GM21825 (cell line): ENCODE measurements at regions not wholly inside any gene's neighbourhood (a gene's known extent, or its start where the extent isn't known, plus 50 kb on each side); places are given as distances from the start of the nearest gene placed in this dataset.

ENCODE experiments used
- ATAC-seq: cut with Tn5 transposase; IDR thresholded peaks from one replicate; pipeline ENCODE4 v1.9.1; 2021; ENCODE audit warnings: mild to moderate bottlenecking, moderate library complexity; ENCODE audit not compliant: unreplicated experiment

DNA sequence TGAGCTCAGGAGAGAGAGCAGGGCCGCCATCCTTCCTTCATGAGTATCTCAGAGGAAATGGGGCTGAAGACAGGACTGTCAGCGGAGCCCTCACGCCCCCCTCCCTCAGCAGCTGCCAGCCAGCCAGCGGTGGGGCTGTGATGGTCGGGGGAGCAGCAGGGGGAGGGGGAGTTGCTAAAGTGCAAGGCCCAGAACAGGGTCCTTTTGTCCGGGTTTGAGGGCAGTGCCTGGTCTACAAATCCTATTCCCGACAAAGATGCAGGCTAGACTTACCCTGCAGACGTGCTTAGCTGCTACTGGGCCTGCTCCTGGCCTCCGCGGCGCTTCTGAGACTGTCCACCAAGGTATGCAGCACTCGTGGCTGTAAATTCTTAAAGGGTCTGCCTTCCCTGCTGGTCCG is 593.4 kb upstream of the CDH4 start:
- no peak for ATAC-seq

GRCh38 chr20:60659240-60659639 is 592.8 kb upstream of the CDH4 start:
- no peak for ATAC-seq

DNA sequence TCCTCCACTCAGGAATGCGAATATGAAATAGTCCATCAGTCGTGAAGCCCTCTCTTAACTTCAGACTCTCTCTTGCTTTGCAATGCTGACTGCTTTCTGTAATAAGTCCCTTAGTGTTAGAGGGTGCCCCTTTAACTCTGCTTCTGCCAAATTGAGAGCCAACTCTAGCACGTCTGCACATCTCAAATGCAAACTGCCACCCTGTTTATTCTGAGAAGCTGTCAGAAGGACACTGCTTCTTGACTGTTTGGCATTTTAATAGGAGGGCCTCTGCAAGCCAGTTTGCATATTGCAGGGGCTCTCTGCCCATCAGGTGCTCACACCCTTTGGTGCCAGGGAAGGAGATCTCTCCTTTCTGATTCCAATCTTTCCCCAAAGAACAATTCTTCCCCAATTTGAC is 589.8 kb upstream of the CDH4 start:
- ATAC-seq = no peak

DNA sequence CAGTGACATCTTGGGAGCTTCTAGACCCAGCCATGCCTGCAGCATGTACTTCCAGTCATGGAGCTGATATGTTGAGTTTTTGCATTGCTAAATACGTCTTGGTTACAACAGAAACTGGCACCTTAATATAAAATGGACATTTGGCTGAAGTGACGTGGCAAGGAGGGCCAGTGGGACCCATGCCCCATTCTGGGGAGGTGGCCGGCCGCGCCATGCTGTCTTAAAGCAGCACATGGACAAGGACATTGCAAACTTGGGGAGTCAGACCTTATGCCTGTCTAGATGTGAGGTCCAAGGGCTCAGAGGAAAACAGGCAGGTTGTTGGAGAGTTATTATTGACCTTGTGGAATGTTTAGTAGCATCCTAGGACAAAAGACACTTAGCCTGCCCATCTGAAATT is 588.0 kb upstream of the CDH4 start:
- no peak for ATAC-seq

- no peak for ATAC-seq
These were observed 584.4 kb upstream of the CDH4 start for GRCh38 chr20:60667641-60668040.

- ATAC-seq = no peak
These were observed 582.9 kb upstream of the CDH4 start for GRCh38 chr20:60669211-60669610.

DNA sequence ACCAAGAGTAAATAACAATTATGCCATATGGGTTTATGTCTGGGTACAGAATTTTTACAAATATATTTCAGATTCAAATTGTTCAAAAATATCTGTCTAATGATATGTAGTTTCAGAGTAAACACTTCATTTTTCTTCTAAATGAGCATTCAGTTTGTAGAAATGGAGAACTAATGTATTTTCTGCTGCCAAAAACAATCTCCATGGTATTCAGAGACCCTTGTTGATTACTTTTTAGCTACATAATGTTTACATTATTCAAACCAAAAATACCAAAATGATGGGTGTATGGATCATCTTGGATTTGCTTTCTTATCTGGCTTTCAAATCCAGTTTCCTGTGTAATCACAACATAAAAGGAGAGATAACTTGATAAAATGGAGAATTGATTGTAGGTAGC is 576.0 kb upstream of the CDH4 start:
- ATAC-seq = no peak

- no peak for ATAC-seq
These were observed 574.2 kb upstream of the CDH4 start for GRCh38 chr20:60677819-60678218.

DNA sequence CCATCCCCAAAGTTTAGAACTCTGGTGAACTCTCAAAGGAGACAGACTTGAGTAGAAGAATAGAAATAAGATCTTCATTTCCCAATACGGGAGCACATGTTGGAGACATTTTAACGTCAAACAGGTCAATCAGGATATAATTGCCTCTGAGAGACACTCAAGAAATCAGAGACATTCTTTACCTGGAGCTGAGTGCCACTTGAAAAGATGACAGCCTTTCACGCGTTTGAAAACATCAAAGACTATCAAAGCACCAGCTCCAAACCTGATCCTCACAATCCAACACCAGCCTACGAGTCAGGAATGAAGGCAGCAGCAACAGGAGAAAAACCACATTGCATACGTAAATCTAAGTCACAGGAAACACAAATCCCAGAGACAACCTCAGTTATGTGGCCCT is 571.5 kb upstream of the CDH4 start:
- ATAC-seq = no peak

DNA sequence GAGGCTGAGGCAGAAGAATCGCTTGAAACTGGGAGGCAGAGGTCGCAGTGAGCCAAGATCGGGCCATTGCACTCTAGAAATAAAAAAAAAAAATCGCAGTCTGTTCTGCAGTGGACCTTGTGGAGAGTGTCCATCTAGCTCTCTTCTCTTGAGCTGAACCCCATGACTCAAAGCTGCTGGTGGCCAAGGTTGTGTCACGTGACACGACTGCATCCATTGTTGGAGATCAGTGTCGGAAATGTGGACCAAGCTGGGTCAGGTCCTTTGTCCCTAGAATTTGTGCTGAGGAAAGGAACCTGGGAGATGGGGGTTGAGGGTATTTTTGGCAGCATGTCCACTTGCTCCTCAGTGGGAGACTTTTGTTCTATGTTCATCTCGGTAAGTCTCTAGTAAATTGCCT is 564.8 kb upstream of the CDH4 start:
- ATAC-seq = no peak

DNA sequence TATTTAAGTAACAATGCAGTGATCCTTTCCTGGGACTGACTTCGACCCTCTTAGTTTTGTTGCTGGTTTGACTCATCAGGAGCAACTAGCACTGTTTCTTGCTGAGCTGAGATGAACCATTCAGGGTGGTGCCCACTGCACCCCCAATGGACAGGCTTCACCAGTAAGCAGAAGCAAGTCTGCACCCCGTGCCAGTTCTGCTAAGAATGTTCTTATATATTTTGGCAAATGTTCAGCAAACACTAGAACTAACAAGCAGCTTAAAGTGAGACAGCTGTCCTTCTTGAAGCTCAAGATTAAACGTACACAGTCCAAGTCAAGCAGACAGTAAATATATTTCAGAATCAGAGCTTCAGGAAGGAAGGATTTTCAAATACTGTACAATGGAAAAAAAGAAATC is 561.3 kb upstream of the CDH4 start:
- ATAC-seq = no peak

DNA sequence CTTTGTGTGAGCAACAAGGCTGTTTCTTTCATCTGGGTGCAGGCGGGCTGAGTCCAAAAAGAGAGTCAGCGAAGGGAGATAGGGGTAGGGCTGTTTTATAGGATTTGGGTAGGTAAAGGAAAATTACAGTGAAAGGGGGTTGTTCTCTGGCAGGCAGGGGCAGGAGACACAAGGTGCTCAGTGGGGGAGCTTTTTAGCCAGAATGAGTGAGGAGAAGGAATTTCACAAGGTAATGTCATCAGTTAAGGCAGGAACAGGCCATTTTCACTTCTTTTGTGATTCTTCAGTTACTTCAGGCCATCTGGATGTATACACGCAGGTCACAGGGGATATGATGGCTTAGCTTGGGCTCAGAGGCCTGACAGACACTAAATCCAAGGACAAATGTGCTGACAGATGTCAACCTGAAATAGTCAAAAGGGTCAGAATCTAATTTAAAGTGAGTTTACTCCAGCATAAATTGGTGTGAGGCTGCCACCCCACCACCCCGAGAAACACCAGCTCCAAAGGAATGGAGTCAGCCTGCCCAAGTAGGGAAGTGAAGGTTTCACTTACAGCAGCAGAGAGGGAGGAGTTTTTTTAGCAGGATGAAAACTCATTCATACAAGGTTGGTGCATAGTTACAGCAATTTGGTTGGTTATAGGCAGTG is 560.0 kb upstream of the CDH4 start:
- no peak for ATAC-seq

- ATAC-seq = no peak
These were observed 558.4 kb upstream of the CDH4 start for GRCh38 chr20:60693496-60694133.

GRCh38 chr20:60694763-60695162 is 557.3 kb upstream of the CDH4 start:
- no peak for ATAC-seq

DNA sequence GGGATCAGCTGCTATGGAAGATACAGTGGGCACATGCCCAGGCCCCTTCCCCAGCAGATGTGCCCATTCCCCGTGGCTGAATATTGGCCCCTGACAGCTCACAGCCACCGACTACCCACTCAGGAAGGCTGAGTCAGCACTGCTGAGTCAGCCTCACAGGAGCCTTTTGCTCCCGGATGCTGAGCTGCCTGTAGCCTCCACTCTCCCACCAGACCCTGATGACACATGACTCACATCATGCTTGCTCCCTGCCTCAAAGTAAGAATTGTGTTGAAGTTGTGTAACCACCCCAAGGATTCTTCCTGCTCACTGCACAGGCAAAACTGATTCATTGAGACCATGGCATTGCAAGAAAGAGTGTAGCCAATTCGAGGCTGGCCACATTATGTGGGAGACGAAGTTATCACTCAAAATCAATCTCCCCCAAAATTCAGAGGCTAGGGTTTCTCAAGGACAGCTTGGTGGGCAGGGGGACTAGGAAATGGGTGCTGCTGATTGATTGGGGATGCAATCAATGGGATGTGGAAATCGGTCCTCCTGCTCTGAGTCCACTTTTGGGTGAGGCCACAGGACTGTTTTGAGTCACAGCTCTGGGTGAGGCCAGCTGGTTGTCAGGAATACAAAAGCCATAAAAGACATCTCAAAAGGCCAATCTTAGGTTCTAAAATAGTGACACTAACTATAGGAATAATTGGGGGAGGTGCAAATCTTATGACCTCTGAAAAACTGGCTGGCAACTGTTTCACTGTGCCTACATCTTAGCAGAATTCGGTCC is 556.6 kb upstream of the CDH4 start:
- ATAC-seq = no peak

DNA sequence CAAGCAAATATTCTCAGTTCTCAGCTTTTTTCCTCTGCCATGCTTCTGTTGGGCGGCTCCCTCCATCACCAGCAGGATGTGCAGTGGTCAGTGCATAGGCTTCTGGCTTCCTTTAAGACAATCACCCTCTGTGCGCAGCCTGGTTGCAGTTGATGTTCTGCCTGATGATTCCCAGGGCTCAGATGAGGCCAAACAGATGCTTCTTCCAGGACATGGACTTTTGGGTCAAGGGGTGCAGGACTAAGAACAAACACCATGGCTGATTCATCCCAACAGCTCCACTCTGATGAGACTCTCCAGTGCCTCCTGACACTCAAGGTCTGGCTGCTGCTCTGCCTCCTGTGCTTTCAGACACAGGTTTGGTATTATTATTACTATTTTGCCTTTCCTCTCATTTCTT is 554.8 kb upstream of the CDH4 start:
- ATAC-seq = no peak

DNA sequence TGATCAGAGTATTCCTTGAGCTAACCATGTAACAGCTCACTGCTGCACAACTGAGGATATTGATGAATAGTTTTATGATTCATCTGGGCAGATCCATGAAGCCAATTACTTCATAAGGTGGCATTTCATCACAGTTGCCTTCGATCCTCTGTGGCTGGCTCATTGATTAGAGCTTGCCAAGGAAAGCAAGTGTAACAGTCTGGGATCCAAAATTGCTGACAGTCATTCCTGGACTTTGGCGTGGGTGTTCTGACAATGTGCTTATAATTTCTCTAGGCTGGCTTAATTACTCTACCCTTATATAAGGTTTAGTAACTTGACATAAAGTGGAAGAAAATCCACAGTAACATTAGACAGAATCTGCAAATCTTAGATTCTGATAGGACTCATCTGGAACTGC is 551.3 kb upstream of the CDH4 start:
- no peak for ATAC-seq

DNA sequence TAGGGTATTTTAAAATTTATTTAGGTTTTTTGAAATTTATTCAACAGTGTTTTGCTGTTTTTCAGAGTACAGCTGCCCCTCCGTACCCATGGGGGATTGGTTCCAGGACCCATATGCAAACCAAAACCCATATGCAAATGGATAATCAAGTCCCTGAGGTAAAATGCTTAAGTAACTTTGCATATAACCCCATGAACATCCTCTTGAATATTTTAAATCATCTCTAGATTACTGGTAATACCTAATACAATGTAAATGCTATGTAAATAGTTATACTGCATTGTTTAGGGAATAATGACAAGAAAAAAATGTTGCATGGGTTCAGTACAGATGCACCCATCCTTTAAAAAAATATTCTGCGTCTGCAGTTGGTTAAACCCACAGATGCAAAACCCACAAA is 547.9 kb upstream of the CDH4 start:
- no peak for ATAC-seq

DNA sequence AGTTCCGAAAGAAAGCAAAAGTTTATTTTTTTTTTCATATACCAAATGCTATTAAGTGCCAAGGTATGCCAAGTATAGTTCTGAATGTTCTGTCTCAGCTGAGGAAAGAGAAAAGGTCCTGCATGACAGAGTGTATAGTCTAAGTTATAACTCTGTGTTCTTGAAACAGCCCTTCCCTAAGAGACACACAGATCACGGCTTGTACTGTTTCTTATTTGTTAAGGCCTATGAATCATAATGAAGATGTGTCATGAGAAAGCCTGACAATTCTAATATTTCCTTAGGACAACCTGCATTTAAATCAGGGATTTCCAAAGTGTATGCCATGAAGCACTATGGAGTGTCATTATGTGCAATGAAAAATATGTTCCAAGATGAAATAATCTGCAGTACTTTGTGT is 538.7 kb upstream of the CDH4 start:
- no peak for ATAC-seq

DNA sequence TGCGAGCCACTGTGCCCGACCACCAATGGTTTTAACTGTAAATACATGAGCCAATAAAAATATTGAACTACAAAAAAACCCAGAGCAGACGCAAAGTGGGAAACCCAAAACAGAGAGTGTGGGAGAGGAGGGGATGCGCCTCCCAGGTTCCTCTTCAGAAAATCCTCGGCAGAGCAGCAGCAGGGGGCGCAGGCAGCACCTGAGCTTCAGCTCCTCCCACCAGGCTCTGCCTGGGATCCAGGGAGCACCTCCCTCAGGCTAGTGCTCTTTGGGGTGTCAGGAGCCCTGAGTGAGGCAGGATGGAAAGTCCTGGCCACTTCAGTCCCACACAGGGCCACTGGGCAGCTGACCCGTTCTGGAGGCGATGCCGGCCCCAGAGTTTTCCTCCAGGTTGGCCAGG is 536.9 kb upstream of the CDH4 start:
- ATAC-seq = no peak

DNA sequence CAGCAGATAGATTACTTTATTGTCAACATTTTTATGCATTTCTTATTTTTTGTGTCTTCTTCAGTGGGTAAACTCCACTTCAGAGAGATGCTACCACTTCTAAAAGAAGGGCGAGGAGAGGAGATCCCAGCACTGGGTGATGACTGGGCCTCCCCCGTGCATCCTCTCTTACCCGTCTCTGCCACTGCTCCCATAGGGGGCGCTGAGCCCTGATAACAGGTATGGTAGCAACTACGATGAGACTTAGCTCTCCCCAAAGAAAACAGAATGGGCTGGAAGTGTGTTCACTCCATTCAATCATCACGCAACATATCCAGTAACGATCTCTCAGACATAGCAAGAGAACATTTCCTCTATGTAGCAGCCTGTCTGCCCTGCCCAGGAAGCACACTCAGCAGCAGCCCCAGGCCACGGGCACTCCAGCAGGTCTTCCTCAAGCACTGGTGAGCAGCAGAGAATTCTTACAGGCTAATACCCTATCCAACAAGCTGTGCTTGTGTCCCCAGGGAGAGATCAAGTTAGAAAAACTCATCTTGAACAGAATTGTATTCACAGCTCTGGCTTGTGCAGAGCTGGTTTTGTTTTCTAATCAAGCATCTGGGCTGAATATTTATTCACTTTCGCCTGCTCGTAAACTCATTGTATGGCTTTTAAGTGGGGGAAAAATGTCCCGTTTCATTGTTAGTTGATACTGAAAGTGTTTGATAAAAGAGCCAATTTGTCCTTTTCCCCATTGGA is 533.1 kb upstream of the CDH4 start:
- ATAC-seq = no peak
